ENCODE measurements at regions not wholly inside any gene's neighbourhood (a gene's known extent, or its start where the extent isn't known, plus 50 kb on each side); places are given as distances from the start of the nearest gene placed in this dataset.

- H4K20me1 ChIP-seq (ENCODE audit: insufficient read depth, low read length): no peaks in the 10 kb centered on the region
- H3K79me1 ChIP-seq (ENCODE audit: low read depth in 1 of 2, low read length in 2 of 2): no peaks in the 10 kb centered on the region
- POLR2A ChIA-PET (ENCODE audit: unreplicated experiment): no interaction called here
- no peak overlapping the region for H2AFZ ChIP-seq (replicated peaks; ENCODE audit: low read length, poor library complexity)
- no peak overlapping the region for H2BK15ac ChIP-seq (ENCODE audit: low read depth, low read length)
- H3K27me3 ChIP-seq (ENCODE audit: control insufficient read depth, insufficient read depth, low read length): peaks cover 30% of the 10 kb centered on the region
- DNase-seq (no peak), ATAC-seq (ENCODE audit: low read depth) (no peak)
- no peak overlapping the region for H3K27ac ChIP-seq (ENCODE audit: insufficient read depth, low read length)
- no peak overlapping the region for H3K18ac ChIP-seq (ENCODE audit: low read depth, low read length)
- H2BK20ac ChIP-seq (ENCODE audit: low read depth, low read length): no peak overlapping the region
- H3K4me3 ChIP-seq (ENCODE audit: insufficient read depth, low read depth, low read length): no peak overlapping the region
- no peak overlapping the region for H4K5ac ChIP-seq (ENCODE audit: low read depth, low read length)
- CTCF ChIA-PET: no interaction called here
- no peak overlapping the region for H3K4ac ChIP-seq (ENCODE audit: low read depth, low read length)
- H2BK5ac ChIP-seq (ENCODE audit: low read depth, low read length, poor library complexity, severe bottlenecking): no peak overlapping the region
- H3K23ac ChIP-seq (ENCODE audit: low read depth, low read length): no peak overlapping the region
- 39% methylated on average over 2 of the region's 3 CpGs; no CpG with 5 or more reads in 1 of the 2 experiments for WGBS, 2 experiments (ENCODE audit: extremely low coverage in 2 of 2, insufficient read length in 1 of 2)
- no peak overlapping the region for H3K9ac ChIP-seq (ENCODE audit: low read depth, low read length)
- no peaks in the 10 kb centered on the region for H3K4me1 ChIP-seq (ENCODE audit: control insufficient read depth, insufficient read depth, low read length)
- no peak overlapping the region for H4K91ac ChIP-seq (ENCODE audit: insufficient read depth, low read depth, low read length)
- no peak overlapping the region for H2AK9ac ChIP-seq (replicated peaks; ENCODE audit: low read depth, low read length, poor library complexity)
- no peak overlapping the region for H3K56ac ChIP-seq (ENCODE audit: extremely low read depth, insufficient read depth, low read length)
- no peaks in the 10 kb centered on the region for H3K9me1 ChIP-seq (ENCODE audit: insufficient read depth, low read length)
- H3K4me2 ChIP-seq (ENCODE audit: low read depth, low read length): no peak overlapping the region
- dilution Hi-C loops (cut with HindIII; ENCODE audit: low sequenced_read_pairs, unreplicated experiment): no loop called here
- H3K36me3 ChIP-seq (ENCODE audit: control insufficient read depth, insufficient read depth, low read length): no peaks in the 10 kb centered on the region
- BruUV-seq (replicated peaks): no TSS peak
- no peak overlapping the region for H2AK5ac ChIP-seq (ENCODE audit: low read depth, low read length)
- no peak overlapping the region for H3K14ac ChIP-seq (replicated peaks; ENCODE audit: low read depth, low read length)
- TF ChIP-seq CHD1 (IDR thresholded peaks at IDR 0.05; ENCODE audit: low read depth, low read length): no peak
- no peak for TF ChIP-seq FOS (IDR thresholded peaks at IDR 0.05; ENCODE audit: low read depth, low read length)
- TF ChIP-seq CEBPB (IDR thresholded peaks at IDR 0.05; ENCODE audit: low read depth, low read length): 0 out of 2 replicates have a peak, but pooled peaks have one; percentile 13
- no peak for TF ChIP-seq NFE2L2 (IDR thresholded peaks at IDR 0.05; ENCODE audit: low read depth, low read length)
- no peak overlapping the region for H2BK120ac ChIP-seq (ENCODE audit: low read depth, low read length)
- in situ Hi-C loops (cut with MboI; ENCODE audit: low sequenced_read_pairs): no loop called here
- H4K8ac ChIP-seq (ENCODE audit: low read depth in 2 of 2, low read length in 2 of 2): no peak overlapping the region
- intact Hi-C loops (cut with micrococcal nuclease): no loop called here
- H3K9me3 ChIP-seq (ENCODE audit: control insufficient read depth, insufficient read depth, low read length): no peaks in the 10 kb centered on the region; the same call in 1 of the 2 replicates
These were observed 88.9 kb downstream of the RASSF10 start for GRCh38 chr11:13098063-13098462.

All from IMR-90 (cell line).